ENCODE measurements at regions not wholly inside any gene's neighbourhood (a gene's known extent, or its start where the extent isn't known, plus 50 kb on each side); places are given as distances from the start of the nearest gene placed in this dataset.

DNA sequence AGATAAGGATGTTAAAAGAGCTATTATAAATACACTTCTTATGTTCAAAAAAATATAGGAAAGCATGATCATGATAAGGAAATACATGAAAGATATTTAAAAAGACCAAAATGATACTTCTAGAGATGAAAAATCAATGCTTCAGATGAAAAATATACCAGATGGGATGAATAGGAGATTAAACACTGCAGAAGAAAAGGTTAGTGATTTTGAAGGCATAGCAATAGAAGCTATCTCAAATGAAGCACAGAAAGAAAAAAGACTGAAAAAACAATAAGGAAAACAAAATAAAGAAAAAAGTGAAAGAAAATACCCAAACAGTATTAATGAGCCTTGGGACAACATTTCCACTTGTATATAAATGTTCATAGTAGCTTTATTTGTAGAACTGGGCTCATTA, 80.7 kb upstream of the LEF1 start:
- Mint-ChIP-seq H3K27ac (ENCODE audit: unreplicated experiment) (no peak overlapping the region), H3K4me3 (ENCODE audit: unreplicated experiment) (no peak overlapping the region), H3K36me3 (ENCODE audit: low read depth, unreplicated experiment) (no peaks in the 10 kb centered on the region), H3K4me1 (ENCODE audit: unreplicated experiment) (no peaks in the 10 kb centered on the region), H3K9me3 (ENCODE audit: unreplicated experiment) (no peaks in the 10 kb centered on the region), H3K27me3 (ENCODE audit: unreplicated experiment) (no peaks in the 10 kb centered on the region)
- TF ChIP-seq, protein P1, sequence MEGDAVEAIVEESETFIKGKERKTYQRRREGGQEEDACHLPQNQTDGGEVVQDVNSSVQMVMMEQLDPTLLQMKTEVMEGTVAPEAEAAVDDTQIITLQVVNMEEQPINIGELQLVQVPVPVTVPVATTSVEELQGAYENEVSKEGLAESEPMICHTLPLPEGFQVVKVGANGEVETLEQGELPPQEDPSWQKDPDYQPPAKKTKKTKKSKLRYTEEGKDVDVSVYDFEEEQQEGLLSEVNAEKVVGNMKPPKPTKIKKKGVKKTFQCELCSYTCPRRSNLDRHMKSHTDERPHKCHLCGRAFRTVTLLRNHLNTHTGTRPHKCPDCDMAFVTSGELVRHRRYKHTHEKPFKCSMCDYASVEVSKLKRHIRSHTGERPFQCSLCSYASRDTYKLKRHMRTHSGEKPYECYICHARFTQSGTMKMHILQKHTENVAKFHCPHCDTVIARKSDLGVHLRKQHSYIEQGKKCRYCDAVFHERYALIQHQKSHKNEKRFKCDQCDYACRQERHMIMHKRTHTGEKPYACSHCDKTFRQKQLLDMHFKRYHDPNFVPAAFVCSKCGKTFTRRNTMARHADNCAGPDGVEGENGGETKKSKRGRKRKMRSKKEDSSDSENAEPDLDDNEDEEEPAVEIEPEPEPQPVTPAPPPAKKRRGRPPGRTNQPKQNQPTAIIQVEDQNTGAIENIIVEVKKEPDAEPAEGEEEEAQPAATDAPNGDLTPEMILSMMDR (IDR thresholded peaks at IDR 0.05; ENCODE audit: unreplicated experiment): no peak
- no peak for DNase-seq (ENCODE audit: low spot score)

DNA sequence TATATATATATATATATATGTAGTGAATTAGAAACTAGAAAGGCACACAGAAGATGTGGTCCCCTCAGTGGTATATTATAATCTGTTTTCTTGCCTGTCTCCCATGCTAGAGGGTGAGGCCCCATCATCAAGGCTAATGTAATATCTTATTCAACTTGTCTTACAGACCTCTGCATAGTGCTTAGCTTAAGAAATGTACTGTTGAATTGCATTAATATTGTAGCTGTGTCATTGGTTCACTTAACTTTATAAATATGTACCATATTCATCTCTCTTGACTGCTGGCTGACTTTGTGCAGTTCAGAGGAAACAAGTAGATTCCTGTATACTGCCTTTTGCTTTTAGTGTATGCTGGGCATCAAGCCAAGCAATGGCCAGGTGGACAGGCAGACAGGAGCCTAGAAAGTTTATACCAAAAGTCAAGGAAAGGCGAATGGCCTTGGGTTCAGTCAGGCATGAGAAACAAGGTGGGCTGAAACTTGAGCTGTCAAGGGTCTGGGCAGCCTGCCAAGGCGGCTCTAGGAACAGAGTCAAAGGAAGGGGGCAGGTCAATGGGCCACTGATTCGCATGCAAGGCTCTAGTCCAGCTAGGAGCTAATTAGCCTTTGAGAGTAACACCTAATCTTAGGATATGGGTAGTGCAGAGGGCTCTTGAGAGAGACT, 78.8 kb upstream of the LEF1 start:
- Mint-ChIP-seq H3K27me3 (ENCODE audit: unreplicated experiment) (no peaks in the 10 kb centered on the region), H3K4me3 (ENCODE audit: unreplicated experiment) (no peak overlapping the region), H3K9me3 (ENCODE audit: unreplicated experiment) (no peaks in the 10 kb centered on the region), H3K27ac (ENCODE audit: unreplicated experiment) (no peak overlapping the region), H3K4me1 (ENCODE audit: unreplicated experiment) (no peaks in the 10 kb centered on the region), H3K36me3 (ENCODE audit: low read depth, unreplicated experiment) (no peaks in the 10 kb centered on the region)
- no peak for DNase-seq (ENCODE audit: low spot score)
- TF ChIP-seq, protein P1 (IDR thresholded peaks at IDR 0.05; ENCODE audit: unreplicated experiment): no peak

- H3K27me3 Mint-ChIP-seq (ENCODE audit: unreplicated experiment): peaks cover 1% of the 10 kb centered on the region
- TF ChIP-seq, protein P1 (IDR thresholded peaks at IDR 0.05; ENCODE audit: unreplicated experiment): no peak
- no peaks in the 10 kb centered on the region for H3K4me1 Mint-ChIP-seq (ENCODE audit: unreplicated experiment)
- no peak overlapping the region for H3K27ac Mint-ChIP-seq (ENCODE audit: unreplicated experiment)
- H3K9me3 Mint-ChIP-seq (ENCODE audit: unreplicated experiment): no peaks in the 10 kb centered on the region
- DNase-seq (ENCODE audit: low spot score): no peak
- H3K4me3 Mint-ChIP-seq (ENCODE audit: unreplicated experiment): no peak overlapping the region
- H3K36me3 Mint-ChIP-seq (ENCODE audit: low read depth, unreplicated experiment): no peaks in the 10 kb centered on the region
These were observed 75.9 kb upstream of the LEF1 start for GRCh38 chr4:108244606-108245005.

DNA sequence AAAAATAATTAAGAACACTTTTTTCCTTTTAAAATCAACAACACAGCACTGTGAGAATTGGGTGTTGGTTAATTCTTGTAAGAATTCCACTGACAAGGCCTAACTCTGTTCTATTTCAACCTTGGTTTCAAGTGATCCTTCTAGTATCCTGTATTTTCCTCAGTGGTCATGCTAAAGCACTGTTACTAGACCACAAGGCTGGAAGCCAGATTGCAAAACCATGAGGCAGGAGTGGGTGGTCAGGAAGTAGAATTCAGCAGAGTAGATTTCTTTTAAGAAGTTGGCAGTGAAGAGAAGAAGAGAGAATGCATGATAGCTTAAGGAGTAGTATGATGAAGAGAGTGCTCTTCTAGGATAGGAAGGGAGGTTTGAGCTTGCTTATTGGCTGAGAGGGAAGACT, 71.6 kb upstream of the LEF1 start:
- H3K36me3 Mint-ChIP-seq (ENCODE audit: low read depth, unreplicated experiment): no peaks in the 10 kb centered on the region
- TF ChIP-seq, protein P1 (IDR thresholded peaks at IDR 0.05; ENCODE audit: unreplicated experiment): no peak
- H3K4me1 Mint-ChIP-seq (ENCODE audit: unreplicated experiment): no peaks in the 10 kb centered on the region
- H3K4me3 Mint-ChIP-seq (ENCODE audit: unreplicated experiment): no peak overlapping the region
- no peak overlapping the region for H3K27ac Mint-ChIP-seq (ENCODE audit: unreplicated experiment)
- H3K27me3 Mint-ChIP-seq (ENCODE audit: unreplicated experiment): peaks cover 1% of the 10 kb centered on the region
- H3K9me3 Mint-ChIP-seq (ENCODE audit: unreplicated experiment): no peaks in the 10 kb centered on the region
- no peak for DNase-seq (ENCODE audit: low spot score)

DNA sequence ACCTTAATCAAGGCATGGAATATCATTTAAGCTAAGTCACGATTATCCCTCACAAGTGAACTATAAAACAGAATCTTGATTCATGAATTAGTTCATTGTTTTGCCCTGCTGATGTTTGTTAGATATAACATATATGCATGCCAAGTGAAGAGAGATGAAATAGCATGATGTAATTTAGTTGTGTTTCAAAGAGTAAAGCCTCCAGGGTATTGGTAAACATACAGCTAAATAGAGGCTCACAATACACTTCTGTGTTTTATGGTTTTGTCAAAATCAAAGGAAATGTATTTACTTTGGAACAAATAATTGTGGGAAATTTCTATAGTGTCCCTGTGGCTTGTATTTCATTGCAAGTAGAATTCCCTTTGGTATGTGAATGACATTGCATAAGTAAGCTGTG, 69.0 kb upstream of the LEF1 start:
- Mint-ChIP-seq H3K27ac (ENCODE audit: unreplicated experiment) (no peak overlapping the region), H3K4me3 (ENCODE audit: unreplicated experiment) (no peak overlapping the region), H3K27me3 (ENCODE audit: unreplicated experiment) (peaks cover 1% of the 10 kb centered on the region), H3K4me1 (ENCODE audit: unreplicated experiment) (no peaks in the 10 kb centered on the region), H3K9me3 (ENCODE audit: unreplicated experiment) (no peaks in the 10 kb centered on the region), H3K36me3 (ENCODE audit: low read depth, unreplicated experiment) (no peaks in the 10 kb centered on the region)
- TF ChIP-seq, protein P1 (IDR thresholded peaks at IDR 0.05; ENCODE audit: unreplicated experiment): no peak
- DNase-seq (ENCODE audit: low spot score): no peak
